GM21515 (cell line): ENCODE measurements at regions not wholly inside any gene's neighbourhood (a gene's known extent, or its start where the extent isn't known, plus 50 kb on each side); places are given as distances from the start of the nearest gene placed in this dataset.

ENCODE experiments used
- ATAC-seq: cut with Tn5 transposase; IDR thresholded peaks from one replicate; pipeline ENCODE4 v1.9.1; 2021; ENCODE audit not compliant: unreplicated experiment

DNA sequence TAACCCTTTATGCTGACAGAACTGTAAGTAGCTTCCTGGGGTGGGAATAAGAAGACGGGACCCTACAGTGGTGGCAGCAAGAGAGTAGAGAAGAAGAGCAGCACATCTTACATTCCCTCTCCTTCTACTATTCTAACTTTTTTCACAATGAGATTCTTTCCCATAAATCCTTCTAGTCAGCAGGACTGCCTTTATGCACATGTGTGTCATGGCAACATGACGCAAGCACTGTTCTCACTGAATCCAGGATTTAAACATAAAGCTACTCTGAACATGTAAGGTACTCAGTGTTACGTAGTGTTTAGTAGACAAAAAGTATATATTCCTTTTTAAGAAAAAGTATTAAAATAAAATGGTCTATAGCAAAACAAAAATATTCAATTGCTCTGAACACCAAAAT is 309.7 kb upstream of the LYPLAL1 start:
- ATAC-seq: no peak

DNA sequence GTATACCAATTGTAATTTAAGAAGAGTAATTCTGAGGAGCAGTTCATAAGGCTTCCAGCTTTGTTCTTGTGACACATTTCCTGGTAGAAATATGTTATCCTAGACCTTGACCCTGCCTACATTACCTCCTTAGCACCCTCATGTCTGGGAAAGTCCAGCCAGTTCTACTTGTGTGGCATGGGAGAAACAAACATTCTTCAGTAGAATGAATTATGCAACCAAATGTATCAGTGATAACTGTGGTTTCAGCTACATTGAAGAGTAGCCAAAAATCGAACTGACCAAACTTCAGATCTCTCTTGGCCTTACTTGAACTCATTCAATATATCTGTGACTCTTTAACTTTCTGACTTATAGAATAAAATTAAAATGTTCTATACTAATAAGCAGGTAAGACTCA is 308.1 kb upstream of the LYPLAL1 start:
- no peak for ATAC-seq

DNA sequence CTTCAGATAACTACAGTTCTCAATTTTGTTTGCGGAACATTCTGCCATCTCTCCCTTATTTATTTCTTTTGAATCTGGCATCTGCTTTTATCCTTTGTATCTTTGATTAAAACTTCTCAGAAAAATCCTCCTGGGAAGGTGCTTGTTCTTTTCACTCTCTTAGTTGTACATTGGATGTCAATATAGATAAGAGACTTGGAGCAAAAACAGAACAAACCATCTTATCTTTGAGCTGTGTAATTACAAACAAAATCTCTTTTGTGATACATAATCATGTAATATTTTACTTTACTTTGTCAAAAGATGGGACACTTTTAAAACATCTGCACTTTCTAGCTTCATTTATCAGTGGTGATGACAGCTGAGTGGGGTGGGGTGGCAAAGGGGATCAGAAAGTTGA is 307.2 kb upstream of the LYPLAL1 start:
- no peak for ATAC-seq

DNA sequence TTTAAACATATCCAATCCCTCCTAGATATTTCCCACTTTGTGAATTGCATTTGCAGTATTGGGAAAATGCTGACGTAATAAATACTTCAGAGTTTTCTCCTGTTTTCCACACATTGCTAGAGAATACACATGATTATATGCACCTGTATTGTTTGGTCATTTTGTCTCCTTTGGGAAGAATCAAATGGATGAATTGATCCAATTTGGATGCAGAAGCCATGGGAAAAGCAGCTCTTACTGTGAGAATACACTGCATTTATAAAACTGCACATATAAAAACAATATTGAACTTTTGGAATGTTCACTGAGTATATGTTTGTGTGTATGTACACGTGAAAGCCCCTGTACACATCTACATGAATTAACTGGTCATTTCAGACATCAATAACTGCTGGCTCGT is 306.6 kb upstream of the LYPLAL1 start:
- no peak for ATAC-seq

DNA sequence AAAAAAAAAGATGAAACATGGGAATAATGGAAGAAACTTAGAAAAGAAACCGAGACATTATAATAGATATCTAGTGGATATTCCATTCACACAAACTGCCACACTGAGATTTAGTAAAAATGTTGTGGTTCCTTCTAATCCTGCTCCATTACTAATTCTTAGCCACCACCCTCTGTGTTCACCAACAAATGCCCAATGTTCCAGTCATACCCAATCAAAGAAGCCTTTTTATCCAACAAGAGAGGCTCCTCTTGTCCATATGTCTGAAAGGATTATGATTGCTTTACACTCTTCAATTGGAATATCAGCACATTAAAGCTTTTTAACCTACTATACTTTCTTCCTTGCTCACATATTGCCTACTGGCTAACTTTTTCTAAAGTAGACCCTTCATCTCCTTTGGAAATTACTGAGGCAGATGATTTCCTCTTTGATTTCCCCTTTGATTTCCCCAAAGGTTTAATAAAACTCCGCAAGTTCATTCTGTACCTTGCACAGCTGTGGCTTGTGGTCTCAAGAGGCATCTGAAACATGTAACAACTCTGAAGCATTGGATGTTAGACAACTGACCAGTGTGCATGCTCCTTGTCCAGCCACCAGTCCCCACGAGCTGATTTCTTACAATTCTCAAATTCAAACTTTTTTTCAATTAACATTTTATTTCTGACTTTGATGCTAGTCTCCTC is 305.6 kb upstream of the LYPLAL1 start:
- ATAC-seq: no peak

DNA sequence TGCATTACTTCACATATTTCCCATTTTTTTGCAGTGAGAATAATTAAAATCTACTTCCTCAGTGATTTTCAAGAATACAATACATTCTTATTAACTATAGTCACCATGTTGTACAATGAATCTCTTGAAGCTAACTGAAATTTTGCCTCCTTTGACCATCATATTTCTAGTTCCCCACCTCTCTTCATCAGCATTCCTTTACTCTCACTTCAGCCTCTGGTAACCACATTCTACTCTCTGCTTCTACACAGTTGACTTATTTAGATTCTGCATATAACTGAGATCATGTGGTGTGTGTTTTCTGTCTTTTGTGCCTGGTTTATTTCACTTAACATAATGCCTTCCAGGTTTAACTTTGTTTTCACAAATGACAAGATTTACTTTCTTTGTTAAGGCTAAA is 304.4 kb upstream of the LYPLAL1 start:
- no peak for ATAC-seq

DNA sequence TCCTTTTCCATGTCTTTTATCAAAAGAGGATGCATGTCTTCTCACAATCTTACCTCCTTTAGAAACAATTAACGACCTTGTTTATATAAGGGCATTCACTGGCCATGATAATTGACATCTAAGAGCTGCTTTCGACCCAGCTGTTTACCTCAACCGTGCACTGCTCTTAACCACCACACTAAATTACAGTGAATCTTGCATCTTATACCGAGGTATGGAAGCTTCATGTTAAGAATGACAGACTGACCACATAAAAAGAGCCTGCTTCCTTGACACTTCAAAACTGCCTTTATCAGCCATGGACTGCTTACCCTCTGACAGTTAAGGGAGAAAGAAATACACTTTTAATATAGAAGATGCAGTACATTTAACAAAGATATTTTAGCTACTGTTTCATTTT is 301.7 kb upstream of the LYPLAL1 start:
- ATAC-seq: no peak

DNA sequence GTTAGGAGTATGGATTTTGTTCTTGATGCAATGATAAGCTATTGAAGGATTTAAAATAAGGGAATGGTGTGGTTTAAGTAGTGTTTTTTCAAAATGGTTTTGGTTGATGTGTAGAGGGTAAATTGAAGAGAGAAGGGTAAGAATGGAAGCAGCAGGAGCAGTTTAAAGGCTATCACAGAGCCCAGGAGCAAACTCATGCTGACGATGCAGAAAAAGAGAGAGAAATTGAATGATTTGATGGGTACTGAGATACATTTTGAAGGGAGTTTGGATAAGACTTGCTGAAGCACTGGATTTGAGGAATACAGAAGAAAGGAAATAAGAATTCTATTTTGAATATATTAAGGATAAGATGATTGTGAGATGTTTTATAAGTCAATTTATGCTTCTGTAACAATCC is 300.8 kb upstream of the LYPLAL1 start:
- ATAC-seq: no peak

DNA sequence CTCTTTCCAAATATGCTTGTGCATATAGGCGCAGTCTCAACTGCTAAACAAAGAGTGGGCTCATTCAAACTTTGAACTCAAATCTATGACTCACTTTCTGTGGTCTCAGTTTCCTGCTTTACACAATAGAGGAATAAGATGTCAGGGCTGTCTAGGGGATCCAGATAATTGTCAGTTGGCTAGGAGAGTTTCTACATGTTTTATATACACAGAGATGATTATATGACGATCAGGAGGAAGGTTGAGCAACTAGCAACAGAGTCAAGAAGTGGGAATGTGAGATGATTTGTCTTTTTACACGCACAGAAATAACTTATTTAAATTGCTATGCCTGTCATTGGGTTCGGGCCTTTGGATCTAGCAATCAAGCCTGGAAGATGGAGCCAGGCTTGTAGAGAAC is 299.4 kb upstream of the LYPLAL1 start:
- no peak for ATAC-seq

DNA sequence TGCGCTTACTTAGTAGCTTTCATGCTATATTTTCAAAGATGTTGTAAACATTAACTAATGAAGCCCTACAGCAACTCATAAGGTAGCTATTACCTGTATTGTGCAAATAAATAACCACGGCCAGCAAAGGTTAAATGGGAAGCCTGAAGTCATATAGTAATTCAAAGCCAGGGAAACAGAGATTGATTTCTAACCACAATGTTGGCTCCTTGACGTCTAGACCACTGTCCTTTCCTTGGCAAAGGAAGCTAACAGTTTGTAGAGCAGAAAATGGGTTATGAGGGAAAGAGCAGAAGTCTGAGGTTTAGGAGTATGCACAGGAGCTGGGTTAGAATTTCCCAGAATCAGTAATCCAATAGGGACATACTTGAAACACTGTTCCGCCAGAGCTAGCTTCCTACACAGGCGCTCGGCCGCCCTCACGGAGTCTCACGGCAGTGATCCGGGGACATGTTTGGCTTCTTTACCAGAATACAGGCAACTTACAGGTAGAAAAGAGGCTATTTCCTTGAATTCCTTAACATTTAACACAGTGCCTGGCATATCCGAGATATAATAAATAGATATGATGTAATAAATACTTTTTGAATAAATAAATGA is 298.8 kb upstream of the LYPLAL1 start:
- no peak for ATAC-seq

DNA sequence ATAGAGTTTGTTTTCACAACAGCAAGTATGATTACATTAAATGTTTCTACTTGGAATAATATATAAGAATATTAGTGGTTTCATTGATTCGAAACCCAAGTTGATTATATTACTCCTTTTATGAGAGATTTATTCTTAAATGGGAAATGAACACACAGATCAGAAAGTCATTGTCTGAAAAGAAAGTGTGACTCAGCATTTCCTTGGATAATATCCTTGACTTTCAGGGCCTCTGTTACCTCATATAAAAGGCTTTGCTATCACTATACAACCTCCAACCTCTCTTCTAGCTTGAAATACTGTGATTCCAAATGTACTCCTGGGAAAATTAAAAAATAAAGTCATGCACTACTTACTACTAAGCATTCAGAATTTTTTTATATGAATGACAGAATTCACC is 295.3 kb upstream of the LYPLAL1 start:
- no peak for ATAC-seq

DNA sequence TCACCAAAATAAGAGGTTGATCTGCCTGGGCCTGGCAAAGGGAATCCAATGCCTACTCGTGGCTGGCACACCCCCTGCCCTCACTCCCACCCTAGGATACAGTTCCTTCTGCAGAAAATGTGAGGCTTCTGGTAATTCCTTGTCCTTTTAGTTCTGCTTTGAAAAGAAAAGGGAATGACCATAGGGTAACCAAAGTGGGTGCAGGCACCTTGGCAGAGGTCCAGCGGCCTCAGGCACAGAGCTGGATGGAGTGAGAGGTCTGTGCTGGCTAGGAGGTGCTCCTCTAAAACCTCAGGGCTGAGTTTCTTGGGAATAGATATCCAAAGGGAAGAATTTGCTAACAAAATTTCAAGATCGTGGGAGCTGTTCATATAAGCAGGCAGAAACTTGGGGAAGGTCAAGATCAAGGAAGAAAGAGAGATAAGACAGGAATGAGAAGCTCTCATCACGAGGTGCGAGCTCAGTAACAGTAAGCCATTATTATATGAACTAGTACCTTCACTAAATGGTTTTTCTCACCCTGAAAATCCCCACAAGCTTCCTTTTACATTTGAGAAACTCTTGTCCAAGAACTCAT is 293.1 kb upstream of the LYPLAL1 start:
- ATAC-seq: no peak

DNA sequence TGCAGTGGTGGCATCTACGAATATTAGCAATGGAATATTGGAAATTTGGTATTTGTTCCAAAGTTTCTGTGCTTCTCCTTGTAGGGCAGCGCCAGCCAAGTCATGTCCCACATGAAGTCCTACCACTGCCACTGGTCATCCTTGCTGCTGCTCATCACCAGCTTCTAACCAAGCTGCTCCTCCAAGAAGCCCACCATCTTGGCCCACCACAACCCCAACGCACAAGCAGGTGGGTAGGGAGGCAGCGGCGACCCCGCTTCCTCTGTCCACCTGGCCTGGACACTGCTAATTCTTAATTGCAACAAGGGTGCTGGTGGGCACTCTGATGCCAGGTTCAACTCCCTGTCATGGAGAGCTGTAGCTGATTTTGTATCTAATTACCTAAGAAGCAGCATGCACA is 291.2 kb upstream of the LYPLAL1 start:
- ATAC-seq: no peak

DNA sequence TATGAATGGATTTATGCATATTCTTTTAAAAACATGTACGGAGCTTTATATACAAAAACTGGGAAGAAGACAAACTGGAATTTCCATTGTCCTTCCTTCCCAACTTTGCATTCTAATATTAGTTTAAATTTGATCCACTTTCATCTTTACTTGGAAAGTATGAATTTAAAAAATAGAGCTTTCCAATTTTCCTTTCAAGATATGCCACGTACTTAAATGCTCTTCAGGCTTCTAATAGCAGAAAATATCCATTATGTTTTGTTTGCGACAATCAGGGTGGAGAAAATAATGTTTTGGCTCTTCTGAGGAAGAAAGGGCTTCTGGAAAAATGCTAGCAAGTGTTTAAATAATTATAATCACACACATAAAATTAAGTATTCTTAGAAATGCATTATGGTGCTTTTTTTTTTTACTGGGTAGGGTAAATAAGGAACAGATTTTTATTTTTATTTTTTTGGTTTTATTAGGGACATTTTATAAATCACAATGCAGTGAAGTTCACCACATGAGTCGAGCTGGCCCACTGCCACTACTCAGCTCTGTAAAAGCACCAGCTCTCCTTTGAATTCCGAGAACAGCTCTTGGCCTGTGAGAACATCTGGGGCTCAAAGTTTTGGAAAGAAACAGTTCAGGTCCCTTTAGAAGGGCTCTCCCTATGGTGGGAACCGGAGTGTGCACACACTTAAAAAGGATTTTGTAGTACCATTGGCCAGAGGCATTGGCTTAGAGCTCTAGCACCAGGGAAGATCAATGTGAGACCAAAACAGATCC is 287.4 kb upstream of the LYPLAL1 start:
- ATAC-seq: no peak

DNA sequence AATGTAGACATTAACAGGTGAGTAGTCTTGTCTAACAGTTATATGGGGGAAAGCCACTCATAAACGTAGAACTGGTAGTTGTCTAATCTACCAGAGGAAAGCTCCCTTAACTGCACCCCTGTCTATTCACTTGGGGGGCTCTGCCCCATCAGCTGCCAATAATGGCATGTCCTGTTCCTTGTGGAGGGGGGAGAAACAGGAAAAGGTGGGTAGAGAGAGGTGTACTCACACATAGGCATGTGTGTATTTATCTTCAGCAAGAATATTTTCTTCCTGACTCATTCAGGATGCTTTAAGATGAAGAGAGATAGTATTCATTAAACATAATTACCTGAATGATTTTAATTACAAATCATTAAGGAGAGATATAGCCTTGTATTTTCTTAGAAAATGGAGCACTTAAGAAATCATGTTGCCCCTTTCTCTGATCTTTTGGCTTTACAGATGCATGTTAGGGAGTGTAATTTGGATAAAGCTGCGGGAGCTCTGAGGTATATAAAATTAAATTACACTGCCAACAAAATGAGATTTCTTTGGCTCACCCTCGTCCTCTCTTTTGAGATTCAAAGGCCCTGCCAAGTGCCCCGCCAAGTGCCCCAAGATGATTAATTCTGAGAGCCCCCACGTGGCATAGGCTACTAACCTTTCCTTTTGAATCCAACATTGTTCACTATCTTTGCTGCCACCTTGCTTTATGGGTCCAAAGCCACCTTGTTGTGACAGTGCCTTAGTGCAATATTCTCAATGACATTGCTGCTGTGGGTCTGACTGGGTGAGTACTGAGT is 286.3 kb upstream of the LYPLAL1 start:
- no peak for ATAC-seq

DNA sequence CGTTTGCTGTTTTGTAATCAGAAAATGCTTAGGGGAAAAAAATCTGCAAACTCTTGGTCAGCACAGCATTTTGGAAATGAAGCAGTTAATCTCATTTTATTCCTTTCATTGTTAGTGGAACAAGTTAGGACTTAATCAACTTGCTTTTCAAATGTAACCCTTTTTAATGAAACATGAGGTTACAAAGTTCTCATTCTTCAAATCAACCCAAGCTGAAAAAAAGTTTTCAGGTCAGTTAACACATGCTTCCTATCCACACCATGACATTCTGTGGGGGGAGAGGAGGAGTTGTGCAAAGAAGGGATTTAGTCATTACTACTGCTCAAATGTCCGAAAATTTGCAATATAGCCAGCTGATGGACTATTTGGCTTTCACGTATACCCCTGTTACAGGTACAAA is 283.2 kb upstream of the LYPLAL1 start:
- ATAC-seq: no peak

DNA sequence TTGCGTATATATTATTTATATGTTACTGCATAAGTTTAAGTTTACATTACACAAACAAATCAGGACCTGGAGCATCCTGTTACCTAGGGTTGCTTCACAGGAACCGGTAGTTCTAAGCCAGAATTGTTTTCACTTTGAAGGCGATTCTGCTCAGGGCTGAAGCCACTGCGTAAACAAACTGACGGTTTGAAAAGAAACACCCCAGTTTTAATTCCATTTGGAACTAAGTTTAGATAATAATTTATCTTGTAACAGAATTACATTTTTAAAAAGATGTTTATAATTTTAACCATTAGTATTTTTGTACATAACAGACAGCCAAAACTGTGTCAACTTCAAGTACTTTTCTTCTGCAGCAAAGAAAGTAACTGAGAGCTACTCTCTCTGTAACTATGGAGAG is 282.1 kb upstream of the LYPLAL1 start:
- no peak for ATAC-seq

DNA sequence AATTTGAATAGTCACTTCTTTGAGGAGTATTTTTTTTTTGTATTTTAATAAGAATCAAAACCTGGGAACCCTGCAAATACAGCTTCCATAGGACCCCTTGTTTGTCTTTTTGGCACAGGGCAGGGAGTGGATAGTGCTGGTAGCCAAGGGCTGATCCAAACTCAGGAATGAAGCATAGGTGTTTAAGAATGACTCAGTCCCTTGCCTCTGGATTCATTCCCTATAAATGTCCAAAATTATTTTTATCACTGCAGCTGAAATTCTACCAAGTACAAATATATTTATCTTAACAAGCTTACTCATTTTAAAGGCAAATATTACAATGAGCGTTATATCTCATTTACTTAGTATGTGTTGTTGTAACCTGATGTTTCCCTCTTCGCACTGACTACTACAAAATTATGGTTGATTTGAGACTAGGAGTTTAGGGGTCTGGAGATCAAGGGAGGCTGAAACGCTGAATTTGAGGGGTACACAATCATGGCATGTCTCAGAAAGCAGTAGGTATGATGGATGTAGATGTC is 278.6 kb upstream of the LYPLAL1 start:
- no peak for ATAC-seq

DNA sequence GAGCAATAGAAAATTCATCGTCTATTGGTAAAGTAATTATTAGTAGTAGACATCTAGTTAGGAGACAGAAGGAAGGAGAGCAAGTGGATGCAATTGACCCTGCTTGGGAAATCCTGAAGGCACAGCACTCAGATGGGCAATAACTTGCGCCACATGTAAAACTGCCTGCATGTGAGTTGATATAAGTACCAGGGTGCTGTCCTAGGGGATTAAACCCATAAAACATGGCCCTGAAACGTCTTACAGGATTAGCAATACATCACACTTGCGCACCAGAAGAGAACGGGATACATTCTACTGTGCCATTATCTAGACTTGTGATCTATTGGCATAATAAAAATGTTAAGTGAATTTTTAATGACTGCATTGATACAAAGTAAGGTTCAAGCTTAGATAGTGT is 277.5 kb upstream of the LYPLAL1 start:
- ATAC-seq: no peak

DNA sequence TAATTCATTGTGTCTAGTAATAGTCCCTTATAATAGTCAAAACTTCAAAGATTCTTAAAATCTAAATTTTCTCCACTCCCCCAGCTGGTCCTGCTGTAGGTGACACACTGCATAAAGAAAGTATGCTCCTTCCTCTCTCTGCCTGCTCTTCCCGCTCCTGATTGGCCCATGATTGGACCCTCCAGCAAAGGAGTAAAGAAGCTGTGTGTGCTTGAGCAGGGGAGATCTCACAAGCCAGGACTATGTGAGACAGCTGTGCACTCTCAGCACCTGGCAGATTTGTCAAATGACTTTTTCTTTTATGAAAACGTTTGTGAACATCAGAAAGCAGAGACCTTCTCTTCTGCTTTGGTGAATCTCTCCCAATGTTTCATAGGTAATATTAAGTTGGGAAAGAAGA is 274.8 kb upstream of the LYPLAL1 start:
- no peak for ATAC-seq

DNA sequence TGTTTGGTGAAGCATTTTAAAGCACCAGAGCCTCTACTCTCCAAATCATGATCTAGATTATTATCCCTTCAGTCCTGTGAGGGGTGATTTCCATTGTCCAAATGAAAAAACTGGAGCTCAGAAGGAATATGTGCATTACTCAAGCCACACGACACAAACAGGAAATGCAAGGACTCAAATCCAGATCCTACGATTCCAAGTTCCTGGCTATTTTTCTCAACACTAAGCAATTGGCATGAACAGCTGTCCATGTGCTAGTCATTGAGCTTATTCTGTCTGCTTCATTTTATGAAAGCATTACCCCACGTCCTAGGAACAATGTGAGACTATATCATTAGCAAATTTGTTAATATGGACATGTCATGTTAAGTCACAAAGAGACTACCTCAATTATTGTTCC is 273.1 kb upstream of the LYPLAL1 start:
- no peak for ATAC-seq
